ENCODE measurements at regions not wholly inside any gene's neighbourhood (a gene's known extent, or its start where the extent isn't known, plus 50 kb on each side); places are given as distances from the start of the nearest gene placed in this dataset.
A peak's percentile ranks its signal among the peaks of the same experiment; 100 is the strongest.

- DNase-seq (ENCODE audit: low read depth): no peak
These were observed 158.2 kb downstream of the BARHL2 start for GRCh38 chr1:90558754-90559378.

DNA sequence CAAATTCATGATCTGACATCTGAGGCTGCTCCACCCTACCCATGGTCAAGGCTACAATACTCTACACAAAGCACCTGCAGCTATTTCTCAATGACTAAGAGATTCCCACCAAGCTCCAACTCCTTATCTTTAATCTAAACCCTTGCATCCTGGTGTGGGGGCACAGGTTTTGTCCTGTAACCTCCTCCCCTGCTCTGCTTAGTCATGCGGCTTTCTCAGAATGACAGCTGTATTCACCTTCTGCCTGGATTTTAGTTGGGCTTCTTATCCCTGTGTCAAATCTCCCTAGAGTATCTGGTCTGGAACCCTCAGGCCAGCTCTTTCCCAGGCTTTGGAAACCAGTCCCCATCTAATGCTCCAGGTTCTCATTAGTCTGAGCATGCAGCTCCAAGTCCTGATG lies 159.0 kb downstream of the BARHL2 start:
- no peak for DNase-seq (ENCODE audit: low read depth)

DNA sequence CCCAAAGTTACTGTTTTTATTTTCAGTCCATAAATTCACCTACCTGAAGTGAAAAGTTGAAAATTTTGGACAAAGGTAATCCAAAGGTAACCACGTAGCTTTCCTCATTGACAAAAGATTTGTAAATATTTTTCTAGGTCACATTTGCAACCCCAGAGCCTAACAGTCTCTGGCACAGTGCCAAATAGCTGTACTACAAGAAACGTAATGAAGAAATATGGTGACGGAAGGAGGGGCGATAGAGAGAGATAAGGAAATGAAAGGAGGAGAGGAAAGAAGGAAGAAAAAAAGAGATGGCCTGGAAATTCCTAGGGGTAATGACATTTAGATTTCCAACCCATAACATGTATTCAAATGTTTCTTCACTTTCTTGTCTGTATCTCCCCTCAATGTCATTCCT lies 159.4 kb downstream of the BARHL2 start:
- DNase-seq (ENCODE audit: low read depth): no peak

DNA sequence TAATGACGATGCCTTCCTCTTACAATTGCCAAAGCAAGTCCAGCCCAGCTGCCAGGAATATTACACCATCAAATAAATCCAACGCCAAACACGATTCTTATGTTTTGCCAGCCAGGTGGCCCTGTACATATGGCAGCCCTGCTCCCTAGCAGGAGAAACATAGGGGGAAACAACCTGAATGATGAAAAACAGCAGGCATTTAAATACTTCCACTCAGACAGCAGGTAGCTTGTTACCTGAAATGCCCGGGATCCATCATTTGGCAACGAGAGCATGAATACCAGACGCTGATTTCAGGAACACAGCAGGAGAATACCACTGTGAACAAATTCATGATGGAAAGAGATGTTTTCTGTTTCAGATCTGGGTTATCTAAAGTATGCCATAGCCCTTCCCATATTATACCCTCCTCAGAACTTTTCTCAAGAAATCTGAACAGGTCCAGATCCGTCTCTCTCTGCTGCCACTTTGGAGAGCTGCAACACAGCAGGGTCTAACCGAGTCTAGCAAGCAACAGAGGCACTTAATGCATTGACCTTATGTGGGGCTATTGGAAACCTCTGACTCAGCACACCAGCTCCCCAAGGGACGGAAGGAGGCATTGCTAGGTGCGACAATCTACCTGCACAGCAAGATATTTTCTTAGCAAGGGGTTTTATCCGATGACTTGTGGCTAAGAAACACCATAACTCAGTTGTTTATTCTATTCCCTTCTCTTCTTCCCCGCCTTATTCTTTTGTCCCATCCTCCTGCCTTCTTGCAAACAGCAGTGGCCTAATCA lies 166.3 kb downstream of the BARHL2 start:
- no peak for DNase-seq (ENCODE audit: low read depth)

DNA sequence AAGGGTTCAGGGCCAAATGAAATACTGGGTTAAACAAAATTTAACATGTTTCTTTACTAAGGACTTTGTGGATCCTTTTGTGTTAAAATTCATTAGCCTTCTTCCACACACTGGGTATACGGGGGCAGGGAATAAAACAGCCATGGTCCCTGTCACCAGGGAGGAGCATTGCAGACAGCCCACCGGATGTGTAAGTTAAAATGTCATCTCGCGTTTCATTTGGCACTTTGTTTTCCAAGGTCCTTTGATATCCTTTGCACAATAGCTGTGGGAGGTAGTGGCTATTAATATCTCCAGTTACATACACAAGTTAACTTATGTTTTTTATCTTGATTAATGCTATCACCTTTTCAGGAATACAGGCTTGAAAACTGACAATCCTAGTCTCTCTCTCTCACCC lies 172.7 kb downstream of the BARHL2 start:
- no peak for DNase-seq (ENCODE audit: low read depth)

GRCh38 chr1:90537606-90538362 lies 179.3 kb downstream of the BARHL2 start:
- no peak for DNase-seq (ENCODE audit: low read depth)

DNA sequence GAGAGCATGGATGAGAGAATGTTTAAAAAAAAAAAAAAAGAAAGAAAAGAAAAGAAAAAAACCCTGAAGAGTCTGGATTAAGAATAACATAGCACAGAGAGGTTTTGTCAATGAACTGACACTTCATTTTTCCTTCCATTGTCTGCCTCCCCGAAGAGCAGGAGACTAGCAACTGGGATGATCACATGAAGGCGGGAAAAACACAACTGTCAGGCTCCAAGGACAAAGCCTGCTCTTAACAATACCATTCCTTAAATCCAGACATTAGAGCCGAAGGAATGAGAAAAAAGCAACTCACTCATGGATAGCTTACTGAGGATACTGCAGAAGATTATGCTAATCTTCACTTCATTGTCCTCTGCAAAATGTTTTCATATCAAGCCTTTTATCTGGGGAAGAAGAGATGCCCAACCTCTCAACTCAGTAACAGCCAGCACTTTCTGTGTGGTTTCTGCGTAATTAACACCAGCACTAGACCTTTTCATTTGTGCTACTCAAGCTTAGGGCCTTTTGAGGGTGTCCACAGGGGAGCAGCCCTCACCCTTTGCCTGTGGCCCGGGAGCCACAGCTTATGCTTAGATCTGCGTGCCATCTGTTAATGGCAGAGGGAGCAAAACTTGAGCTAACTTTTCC lies 182.3 kb downstream of the BARHL2 start:
- DNase-seq (ENCODE audit: low read depth): no peak

DNA sequence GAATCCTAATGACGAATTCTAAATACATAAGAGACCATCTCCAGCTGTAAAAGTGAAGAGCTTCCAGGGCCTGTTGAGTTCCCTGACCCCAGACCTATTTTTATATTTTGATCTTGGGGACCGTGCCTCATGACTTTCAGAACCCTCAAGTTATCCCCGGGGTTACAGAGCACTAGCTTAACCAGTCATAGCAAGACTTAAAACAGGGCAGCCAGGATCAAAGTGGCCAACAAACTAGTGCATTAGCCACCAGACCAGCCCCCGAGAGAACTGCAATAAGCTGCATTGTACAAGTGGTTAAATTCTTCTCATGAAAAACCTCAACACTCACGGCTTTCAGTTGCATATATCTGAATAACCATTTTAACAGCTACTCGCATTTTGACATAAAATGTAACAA lies 183.0 kb downstream of the BARHL2 start:
- no peak for DNase-seq (ENCODE audit: low read depth)

GRCh38 chr1:90526954-90527353 lies 190.1 kb downstream of the BARHL2 start:
- no peak for DNase-seq (ENCODE audit: low read depth)

- DNase-seq (ENCODE audit: low read depth): no peak
These were observed 194.7 kb downstream of the BARHL2 start for GRCh38 chr1:90522432-90522831.

DNA sequence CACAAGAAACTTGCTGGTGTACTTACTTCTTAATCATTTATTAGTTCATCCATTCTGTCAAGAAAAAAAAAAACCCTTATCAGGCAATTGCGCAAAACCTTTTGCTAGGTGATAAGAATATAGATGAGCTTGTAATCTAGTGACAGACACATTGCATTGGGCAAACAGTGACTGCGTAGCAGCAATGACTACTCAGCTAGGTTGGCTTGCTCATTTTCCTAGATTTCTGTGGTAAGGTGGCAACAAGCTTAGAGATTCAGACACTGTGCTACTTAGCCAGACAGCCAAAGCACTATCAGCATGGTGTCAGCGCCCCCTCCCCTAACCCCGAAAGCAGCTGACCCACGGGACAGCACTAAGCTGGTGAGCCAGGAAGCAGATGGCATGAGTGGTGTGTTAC lies 203.1 kb downstream of the BARHL2 start:
- no peak for DNase-seq (ENCODE audit: low read depth)

DNA sequence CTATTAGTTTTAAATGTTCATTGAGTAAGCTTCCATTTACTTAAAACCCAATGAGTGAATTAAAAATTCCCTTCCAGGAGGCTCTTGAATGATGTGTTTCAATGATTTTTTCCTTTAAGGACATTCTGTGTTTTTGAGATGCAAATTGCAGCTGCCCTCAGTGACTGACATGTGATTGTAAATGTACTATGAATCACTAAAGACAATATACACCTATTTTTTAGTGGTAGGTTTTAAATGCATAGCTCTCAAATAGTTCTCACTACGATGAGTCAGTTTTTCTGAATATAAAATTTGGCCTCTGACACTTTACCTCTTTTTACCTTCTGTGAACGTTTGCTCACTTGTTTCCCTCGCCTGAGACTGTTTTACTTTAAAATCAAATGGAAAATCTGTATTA lies 204.7 kb downstream of the BARHL2 start:
- DNase-seq (ENCODE audit: low read depth): no peak

GRCh38 chr1:90510143-90510542 lies 207.0 kb downstream of the BARHL2 start:
- no peak for DNase-seq (ENCODE audit: low read depth)

- no peak for DNase-seq (ENCODE audit: low read depth)
These were observed 207.7 kb downstream of the BARHL2 start for GRCh38 chr1:90509225-90510048.

DNA sequence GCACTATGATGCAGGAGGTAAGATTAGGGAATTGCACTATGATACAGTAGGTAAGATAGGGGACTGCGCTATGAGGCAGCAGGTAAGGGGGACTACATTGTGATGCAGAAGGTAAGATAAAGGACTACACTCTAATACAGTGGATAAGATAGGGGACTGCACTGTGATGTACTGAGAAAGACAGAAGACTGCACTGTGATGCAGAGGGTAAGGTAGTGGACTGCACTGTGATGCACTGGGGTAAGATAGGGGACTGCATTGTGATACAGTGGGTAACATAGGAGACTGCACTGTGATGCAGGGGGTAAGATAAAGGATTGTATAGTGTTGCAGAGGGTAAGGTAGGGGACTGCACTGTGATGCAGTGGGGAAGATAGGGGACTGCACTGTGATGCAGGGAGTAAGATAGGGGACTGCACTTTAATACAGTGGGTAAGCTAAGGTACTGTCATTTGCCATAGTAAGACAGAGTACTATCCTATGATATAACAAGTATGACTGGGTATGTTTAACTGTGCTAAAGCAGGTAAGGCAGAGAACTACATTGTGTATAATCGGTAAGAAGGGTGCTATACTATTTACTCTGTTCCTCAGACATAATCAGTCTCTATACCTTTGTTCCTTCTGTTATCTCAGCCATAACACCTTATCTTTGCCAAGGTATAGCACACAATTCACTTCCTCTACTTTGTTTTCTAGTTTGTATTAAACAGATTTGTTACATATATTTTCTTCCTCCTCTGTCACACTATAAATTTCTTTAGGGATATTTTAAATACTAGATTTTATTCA lies 208.5 kb downstream of the BARHL2 start:
- DNase-seq (ENCODE audit: low read depth): no peak

DNA sequence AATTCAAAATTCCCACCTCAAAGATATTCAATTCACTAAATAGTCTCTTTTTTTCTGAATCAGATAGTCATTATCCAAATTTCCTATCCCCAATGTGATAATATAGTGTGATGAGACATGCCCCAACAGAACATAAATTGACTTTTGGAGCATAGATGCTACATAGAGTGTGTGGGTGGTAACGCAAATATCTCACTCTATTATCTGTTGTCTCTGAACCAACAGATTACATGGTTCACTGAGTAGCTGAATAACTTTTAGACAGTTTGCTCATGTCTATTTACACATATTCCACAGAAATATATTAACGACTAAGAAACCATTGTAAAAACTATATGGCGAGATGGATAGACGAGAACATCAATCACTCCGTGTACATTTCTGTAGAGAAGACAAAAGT lies 209.9 kb downstream of the BARHL2 start:
- no peak for DNase-seq (ENCODE audit: low read depth)

DNA sequence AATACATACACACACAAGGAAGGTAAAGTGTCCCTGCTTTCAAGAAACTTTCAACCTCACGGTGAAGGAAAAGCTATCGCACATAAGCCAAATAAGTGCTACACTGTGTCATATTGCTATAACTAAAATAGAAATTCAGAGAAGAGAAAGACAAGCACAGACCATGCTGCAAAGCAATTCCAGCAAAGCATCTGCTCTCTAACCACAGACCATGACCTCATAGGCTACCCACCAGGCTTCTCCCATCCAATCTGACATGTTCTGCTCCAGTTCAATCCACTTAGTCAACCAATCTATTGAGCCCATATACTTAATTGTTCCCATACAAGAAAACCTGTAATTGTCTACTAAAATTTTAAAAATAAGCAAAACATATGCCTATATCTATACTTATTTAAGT lies 211.3 kb downstream of the BARHL2 start:
- no peak for DNase-seq (ENCODE audit: low read depth)

DNA sequence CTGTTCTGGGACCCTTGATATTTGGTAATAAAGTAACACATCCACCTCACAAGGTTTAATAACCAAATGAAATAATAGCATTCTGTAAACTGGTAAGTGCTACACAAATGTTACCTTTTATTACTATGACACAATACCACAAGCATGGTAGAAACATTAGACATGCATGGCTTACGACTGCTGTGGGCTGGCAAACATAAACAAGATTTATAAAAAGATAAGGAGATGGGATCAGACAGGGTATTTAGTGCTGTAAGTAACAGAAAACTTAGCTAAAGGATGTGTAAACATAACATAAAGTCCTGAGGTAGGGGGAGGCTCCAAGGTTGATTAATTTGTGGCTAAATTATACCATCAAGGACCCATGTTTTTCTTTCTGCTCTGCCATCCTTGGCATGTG lies 212.6 kb downstream of the BARHL2 start:
- peak; percentile 76 for DNase-seq (ENCODE audit: low read depth)

DNA sequence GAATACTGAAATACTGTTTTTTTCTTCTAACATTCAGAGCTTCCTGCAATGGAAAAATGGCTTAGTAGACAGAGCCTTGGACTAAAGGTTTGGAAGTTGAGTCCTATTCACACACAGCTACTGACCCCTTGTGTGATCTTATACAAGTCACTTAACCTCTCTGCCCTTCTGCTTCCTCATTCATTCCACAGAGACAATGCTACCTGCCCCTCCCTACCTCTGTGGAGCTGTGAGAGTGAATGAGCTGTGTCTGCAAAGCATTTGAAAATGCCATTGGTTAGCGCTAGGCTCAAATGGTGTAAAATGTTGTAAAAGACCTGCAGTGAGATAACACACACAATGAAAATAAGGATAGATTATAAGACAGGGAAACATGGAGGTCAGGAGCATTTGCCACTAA lies 214.4 kb downstream of the BARHL2 start:
- DNase-seq (ENCODE audit: low read depth): no peak

- DNase-seq (ENCODE audit: low read depth): no peak
These were observed 214.9 kb downstream of the BARHL2 start for GRCh38 chr1:90502194-90502593.

GRCh38 chr1:90501281-90501680 lies 215.8 kb downstream of the BARHL2 start:
- DNase-seq (ENCODE audit: low read depth): no peak
